ENCODE measurements at regions not wholly inside any gene's neighbourhood (a gene's known extent, or its start where the extent isn't known, plus 50 kb on each side); places are given as distances from the start of the nearest gene placed in this dataset.

GRCh38 chr3:103963599-103963998, 1403.1 kb upstream of the ALCAM start:
- TF ChIP-seq CTCF (IDR thresholded peaks at IDR 0.05; ENCODE audit: poor library complexity) (no peak), EZH2 (IDR thresholded peaks at IDR 0.05; ENCODE audit: borderline replicate concordance) (no peak)
